ENCODE measurements at regions not wholly inside any gene's neighbourhood (a gene's known extent, or its start where the extent isn't known, plus 50 kb on each side); places are given as distances from the start of the nearest gene placed in this dataset.

- Histone ChIP-seq H3K4me3 (ENCODE audit: low read depth in 1 of 3, low read length in 3 of 3) (no peak overlapping the region), H3K36me3 (ENCODE audit: control insufficient read depth in 4 of 4, insufficient read depth in 3 of 4, low read depth in 1 of 4, low read length in 3 of 4) (peaks cover 0 to 7% (median 2%) of the 10 kb centered on the region in 4 donors), H3K4me1 (ENCODE audit: control insufficient read depth in 4 of 4, insufficient read depth in 4 of 4, low read length in 3 of 4) (peaks cover 0 to under 1% (median 0%) of the 10 kb centered on the region in 4 donors), H3K9ac (ENCODE audit: low read depth in 1 of 2, low read length in 2 of 2) (no peak overlapping the region), H3K27me3 (ENCODE audit: control insufficient read depth in 4 of 4, insufficient read depth in 4 of 4, low read length in 3 of 4) (no peaks in the 10 kb centered on the region), H3K27ac (ENCODE audit: low read depth in 1 of 2, low read length in 2 of 2) (no peak overlapping the region), H3K9me3 (ENCODE audit: control insufficient read depth in 4 of 4, low read length in 3 of 4) (no peaks in the 10 kb centered on the region)
- 93% methylated on average over 8 of the region's 8 CpGs for WGBS
- DNase-seq (ENCODE audit: low spot score), result no peak
- TF ChIP-seq MAX (IDR thresholded peaks at IDR 0.05) (no peak), RAD21 (IDR thresholded peaks at IDR 0.05) (no peak), EGR1 (IDR thresholded peaks at IDR 0.05; ENCODE audit: low read depth in 2 of 2) (no peak), SP1 (IDR thresholded peaks at IDR 0.05) (no peak)
Measured at GRCh38 chr11:71188073-71188472, 64.3 kb downstream of the SHANK2 start.

- Histone ChIP-seq H3K4me3 (ENCODE audit: low read depth in 1 of 3, low read length in 3 of 3) (no peak overlapping the region), H3K9ac (ENCODE audit: low read depth in 1 of 2, low read length in 2 of 2) (no peak overlapping the region), H3K4me1 (ENCODE audit: control insufficient read depth in 4 of 4, insufficient read depth in 4 of 4, low read length in 3 of 4) (no peaks in the 10 kb centered on the region), H3K9me3 (ENCODE audit: control insufficient read depth in 4 of 4, low read length in 3 of 4) (no peaks in the 10 kb centered on the region), H3K27ac (ENCODE audit: low read depth in 1 of 2, low read length in 2 of 2) (no peak overlapping the region), H3K36me3 (ENCODE audit: control insufficient read depth in 4 of 4, insufficient read depth in 3 of 4, low read depth in 1 of 4, low read length in 3 of 4) (peaks cover 0 to 7% (median 3%) of the 10 kb centered on the region in 4 donors), H3K27me3 (ENCODE audit: control insufficient read depth in 4 of 4, insufficient read depth in 4 of 4, low read length in 3 of 4) (no peaks in the 10 kb centered on the region)
- TF ChIP-seq REST (IDR thresholded peaks at IDR 0.05), result no peak
- no peak for TF ChIP-seq EGR1 (IDR thresholded peaks at IDR 0.05; ENCODE audit: low read depth in 2 of 2)
- TF ChIP-seq HNF4G (IDR thresholded peaks at IDR 0.05), result no peak
- TF ChIP-seq FOXA2 (IDR thresholded peaks at IDR 0.05), result no peak
- no peak for TF ChIP-seq FOXA1 (IDR thresholded peaks at IDR 0.05)
- no peak for TF ChIP-seq SP1 (IDR thresholded peaks at IDR 0.05)
- TF ChIP-seq NR2F2 (IDR thresholded peaks at IDR 0.05), result no peak
- TF ChIP-seq YY1 (IDR thresholded peaks at IDR 0.05), result no peak
- no peak for TF ChIP-seq CTCF (IDR thresholded peaks at IDR 0.05; ENCODE audit: low read depth, low read length, missing input control)
- no peak for TF ChIP-seq ATF3 (IDR thresholded peaks at IDR 0.05)
- TF ChIP-seq GABPA (IDR thresholded peaks at IDR 0.05 in 1 of 2, conservative IDR thresholded peaks at IDR 0.05 in 1 of 2), result no peak
- no peak for TF ChIP-seq MAX (IDR thresholded peaks at IDR 0.05)
- no peak for TF ChIP-seq RXRA (IDR thresholded peaks at IDR 0.05)
- no peak for TF ChIP-seq HNF4A (conservative IDR thresholded peaks at IDR 0.05)
- TF ChIP-seq ZBTB33 (IDR thresholded peaks at IDR 0.05), result no peak
- no peak for TF ChIP-seq JUND (IDR thresholded peaks at IDR 0.05)
- TF ChIP-seq TAF1 (conservative IDR thresholded peaks at IDR 0.05), result no peak
- no peak for TF ChIP-seq RAD21 (IDR thresholded peaks at IDR 0.05)
- DNase-seq (ENCODE audit: low spot score), result no peak
- 91% methylated on average over 8 of the region's 8 CpGs for WGBS
Measured at GRCh38 chr11:71186806-71187205, 65.6 kb downstream of the SHANK2 start.

Measured in liver (tissue), 8 donors.